NCI-H460 (cell line): ENCODE measurements at regions not wholly inside any gene's neighbourhood (a gene's known extent, or its start where the extent isn't known, plus 50 kb on each side); places are given as distances from the start of the nearest gene placed in this dataset.

Source experiments
- DNase-seq: peaks from one replicate; pipeline ENCODE4 v3.0.0-alpha.2; 2016; ENCODE audit warnings: low read depth; ENCODE audit errors: extremely low read depth

- DNase-seq = no peak
Observed at GRCh38 chr12:77630790-77631445, 199.8 kb upstream of the NAV3 start.

DNA sequence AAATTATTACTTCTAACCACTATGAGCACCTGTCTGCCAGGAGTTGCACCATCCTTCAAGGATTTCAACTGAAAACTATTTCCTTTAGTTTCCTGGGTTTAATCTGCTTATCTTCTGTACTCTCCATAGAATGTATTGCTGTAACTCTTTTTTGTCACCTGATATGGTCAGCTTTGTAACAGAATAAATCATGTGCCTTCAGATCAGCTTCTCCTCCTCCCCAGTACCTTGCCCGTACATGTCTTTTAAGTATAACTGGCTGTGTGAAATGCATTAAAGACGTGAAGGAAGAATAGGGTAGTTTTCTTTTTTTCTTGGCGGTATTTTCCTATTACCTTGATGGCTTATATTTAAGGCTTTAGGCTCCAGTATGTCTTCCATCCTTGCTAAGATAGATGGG, 200.3 kb upstream of the NAV3 start:
- DNase-seq = no peak

DNA sequence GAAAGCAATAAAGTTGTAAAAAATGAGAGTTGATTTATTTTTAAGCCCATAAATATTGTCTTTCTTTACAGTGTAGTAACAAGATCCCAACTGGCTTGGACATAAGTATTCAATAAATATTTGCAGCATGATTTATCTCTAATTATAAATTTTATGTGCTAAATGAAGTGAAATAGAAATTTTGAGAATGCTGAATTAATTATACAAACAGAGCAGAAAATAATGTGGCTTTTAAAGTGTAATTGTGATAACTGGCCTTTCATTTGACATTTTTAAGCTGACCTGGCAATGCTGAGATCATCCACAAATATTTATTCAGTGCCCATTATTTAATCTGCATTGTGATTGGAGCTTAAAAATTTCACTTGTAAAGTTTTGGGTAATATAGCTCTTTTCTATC, 201.6 kb upstream of the NAV3 start:
- DNase-seq = no peak

- DNase-seq = no peak
Observed at GRCh38 chr12:77625441-77625840, 205.3 kb upstream of the NAV3 start.

DNA sequence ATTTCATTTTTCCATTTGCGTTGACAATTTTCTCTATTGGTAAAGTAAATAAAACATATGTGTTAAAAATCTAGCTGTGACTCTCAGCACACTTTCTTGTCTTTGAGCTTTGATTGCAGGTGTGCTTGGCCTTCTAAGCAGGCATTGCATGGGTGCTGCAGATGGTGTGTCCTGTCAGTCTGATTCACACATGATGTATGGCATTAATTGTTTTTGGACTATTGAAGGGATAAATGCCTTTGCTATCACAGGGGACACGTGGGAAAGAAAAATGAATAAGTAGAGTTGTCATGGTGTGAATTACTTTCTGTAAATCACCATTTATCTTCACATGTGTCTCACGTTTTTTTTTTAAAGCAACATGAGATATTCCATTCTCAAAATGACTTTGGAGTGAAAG, 211.3 kb upstream of the NAV3 start:
- no peak for DNase-seq

- DNase-seq = no peak
Observed at GRCh38 chr12:77617818-77618217, 212.9 kb upstream of the NAV3 start.

- DNase-seq = peak; percentile 11
Observed at GRCh38 chr12:77615332-77615731, 215.4 kb upstream of the NAV3 start.

DNA sequence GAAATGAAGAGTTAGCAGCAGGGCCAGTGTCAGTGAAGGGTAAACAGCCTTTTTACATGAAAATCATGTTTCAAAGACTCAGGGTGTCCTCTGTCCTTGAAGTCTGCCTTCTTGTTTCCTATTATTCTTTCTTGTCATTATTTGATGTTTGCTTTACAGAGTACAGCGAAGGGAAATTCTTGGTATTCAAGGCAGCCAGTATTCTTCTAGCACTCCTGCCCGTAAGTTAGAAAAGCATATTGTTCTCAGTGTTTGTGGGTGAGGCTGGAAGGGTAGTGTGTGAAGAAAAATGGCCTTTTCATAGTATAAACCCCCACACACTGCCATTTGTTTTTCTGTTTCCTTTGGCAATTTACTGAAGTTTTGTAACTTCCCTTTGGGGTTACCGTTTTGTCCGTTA, 217.3 kb upstream of the NAV3 start:
- no peak for DNase-seq

- no peak for DNase-seq
Observed at GRCh38 chr12:77610446-77610845, 220.2 kb upstream of the NAV3 start.

GRCh38 chr12:77609016-77609415, 221.7 kb upstream of the NAV3 start:
- DNase-seq = no peak

DNA sequence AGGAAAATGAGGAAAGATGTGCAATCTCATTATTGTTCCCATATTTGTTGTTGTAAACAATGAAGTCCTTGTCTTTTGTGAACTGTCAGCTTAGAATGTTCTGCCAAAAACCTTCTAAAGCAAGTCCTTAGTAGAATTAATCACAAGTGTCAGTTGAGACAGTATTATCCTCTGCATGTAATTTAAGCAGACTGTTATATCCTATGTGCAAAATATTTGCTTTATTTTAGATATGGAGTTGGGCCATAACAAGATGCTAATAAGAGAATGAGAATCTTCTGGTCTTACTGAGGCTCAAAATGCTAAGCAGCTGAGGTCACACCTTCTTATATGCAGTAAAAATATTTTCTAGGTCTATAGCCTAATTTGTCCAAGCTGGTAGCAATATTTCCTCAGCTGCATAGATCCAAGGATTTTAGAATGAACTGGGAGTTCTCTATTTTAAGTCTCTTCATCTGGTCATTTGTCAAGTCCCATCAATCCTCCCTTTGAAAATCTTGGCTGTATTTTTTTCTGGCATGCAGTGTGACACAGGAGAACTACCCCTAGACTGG, 222.3 kb upstream of the NAV3 start:
- DNase-seq = no peak

- DNase-seq = no peak
Observed at GRCh38 chr12:77606348-77606747, 224.3 kb upstream of the NAV3 start.

- DNase-seq = no peak
Observed at GRCh38 chr12:77603946-77604345, 226.7 kb upstream of the NAV3 start.

DNA sequence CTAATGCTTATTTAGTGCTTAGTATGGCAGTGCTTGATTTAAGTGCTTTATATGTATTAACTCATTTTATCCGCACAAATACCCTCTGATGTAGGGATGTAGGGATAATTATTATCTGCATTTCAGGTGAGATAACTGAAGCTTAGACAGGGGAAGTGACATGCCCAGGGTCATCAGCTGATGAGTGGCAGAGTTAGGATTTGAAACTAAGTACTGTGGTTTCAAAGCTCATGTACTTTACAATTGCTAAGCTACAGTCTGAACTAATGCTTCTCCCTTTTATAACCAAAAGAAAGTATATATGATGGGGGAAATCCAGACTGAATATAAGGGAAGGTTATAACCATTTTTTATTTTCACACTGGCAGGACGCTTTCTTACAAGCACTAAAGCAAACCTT, 229.6 kb upstream of the NAV3 start:
- no peak for DNase-seq

DNA sequence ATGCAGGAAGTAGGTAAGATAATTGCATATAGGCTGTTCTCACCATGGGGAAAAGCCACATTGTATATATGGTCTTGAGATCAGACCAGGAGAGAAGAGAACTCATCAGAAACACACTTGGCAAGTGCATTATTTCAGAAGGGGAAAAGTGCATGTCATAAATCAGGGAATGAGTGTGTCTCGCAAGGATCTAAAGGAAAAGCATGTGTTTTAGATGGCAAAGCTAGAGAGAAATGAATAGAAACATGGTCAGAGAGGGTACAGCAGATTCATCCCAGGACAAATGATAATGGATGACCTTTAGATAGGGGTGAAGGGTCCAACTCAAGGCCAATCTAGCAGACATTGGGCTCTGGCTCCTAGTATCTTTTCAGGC, 230.2 kb upstream of the NAV3 start:
- no peak for DNase-seq

- DNase-seq = no peak
Observed at GRCh38 chr12:77599782-77600467, 230.8 kb upstream of the NAV3 start.

DNA sequence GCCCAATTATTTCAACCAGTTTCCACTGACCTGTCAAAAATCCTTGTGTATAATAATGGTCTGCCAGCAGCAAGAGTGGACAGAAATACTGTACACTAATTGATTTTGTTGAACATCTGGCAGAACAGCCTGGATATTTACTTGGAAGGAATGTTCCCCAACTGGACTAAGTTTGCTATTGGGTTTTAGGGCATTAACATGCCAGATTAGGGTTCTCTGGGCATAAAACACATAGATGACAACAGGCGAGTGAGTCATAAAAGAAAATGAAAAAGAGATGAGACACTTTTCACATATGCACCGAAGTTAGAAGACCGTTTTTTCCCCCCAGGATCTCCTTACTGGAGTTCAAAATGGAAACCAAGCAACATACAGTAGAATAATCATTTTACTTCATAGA, 236.3 kb upstream of the NAV3 start:
- no peak for DNase-seq

- no peak for DNase-seq
Observed at GRCh38 chr12:77592836-77593235, 237.9 kb upstream of the NAV3 start.

GRCh38 chr12:77591959-77592743, 238.5 kb upstream of the NAV3 start:
- no peak for DNase-seq

- no peak for DNase-seq
Observed at GRCh38 chr12:77590306-77590705, 240.4 kb upstream of the NAV3 start.

DNA sequence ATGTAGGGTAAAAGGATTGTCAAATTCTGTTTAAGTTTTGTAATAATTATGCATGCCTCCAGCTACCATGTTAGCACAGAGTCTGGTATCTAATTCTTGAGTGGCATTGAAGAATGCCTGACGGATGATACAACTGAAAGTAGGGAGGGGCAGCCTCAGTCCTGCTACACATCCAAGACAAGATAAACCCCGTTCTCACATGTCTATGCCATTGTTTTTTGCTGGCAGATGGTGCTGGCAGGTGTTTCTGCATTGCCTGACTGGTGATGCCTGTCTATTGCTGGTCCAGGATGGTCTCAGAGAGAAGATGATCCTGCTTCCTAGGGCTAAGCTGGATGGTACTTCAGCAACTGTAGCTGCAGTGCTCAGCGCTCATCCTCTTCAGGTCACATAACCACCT, 245.8 kb upstream of the NAV3 start:
- DNase-seq = no peak
